Stimulated activated CD8-positive, alpha-beta memory T cell treated with anti-CD3 and anti-CD28 coated beads, Interleukin-7, amount 100 ng/mL, for 1 hour (primary cell): ENCODE measurements at regions not wholly inside any gene's neighbourhood (a gene's known extent, or its start where the extent isn't known, plus 50 kb on each side); places are given as distances from the start of the nearest gene placed in this dataset.
"Not testable (repeated sequence)": the region's sequence is repeated elsewhere in the genome, so short reads cannot be mapped to it uniquely, and the experiment has no call there.

Experiments
- DNase-seq, 2 donors: peaks; one replicate each; pipeline ENCODE4 v3.0.0-alpha.2; 2020; ENCODE audit warnings: low read depth in 2 of 2

DNA sequence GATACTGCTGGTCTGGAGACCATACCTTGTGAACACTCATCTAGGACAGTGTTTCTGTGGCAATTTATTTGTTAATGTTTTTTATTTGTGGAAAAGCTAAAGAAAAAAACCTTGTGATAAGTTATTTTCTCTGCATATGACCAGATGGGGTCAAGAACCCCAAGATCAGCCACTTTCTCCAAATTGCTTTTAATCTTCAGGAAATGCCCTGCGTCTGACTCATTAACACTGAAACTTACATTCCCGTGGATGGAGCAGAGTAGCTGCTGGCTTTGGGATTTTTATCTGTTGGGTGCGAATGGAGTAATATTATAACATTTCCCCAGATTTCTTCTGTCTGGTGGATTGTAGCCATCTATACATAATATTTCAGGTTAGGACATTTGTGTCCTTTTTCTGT, 444.5 kb downstream of the SH3GL2 start:
- DNase-seq: no peak

DNA sequence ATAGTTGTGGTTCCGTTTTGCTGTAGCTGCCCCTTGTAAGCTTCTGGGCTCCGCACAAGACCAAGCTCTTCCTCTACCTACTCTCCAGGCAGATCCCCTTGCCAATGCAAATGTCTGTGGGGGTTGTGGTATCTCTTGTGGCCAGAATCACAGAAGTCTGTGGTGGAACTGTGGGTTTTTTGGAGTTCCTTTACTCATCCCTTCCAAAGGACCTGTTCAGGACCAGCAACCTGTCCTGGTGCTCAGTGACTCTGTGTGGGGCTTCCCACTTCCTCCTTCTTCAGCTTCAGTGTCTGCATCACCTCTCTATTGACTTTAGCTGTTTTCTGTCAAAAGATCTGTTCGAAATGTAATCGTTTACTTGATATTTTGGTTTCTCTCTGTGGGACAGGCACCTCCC, 441.3 kb upstream of the ADAMTSL1 start:
- DNase-seq: no peak

GRCh38 chr9:18036422-18037187, 437.3 kb upstream of the ADAMTSL1 start:
- DNase-seq: no peak

GRCh38 chr9:18037981-18038380, 436.0 kb upstream of the ADAMTSL1 start:
- no peak for DNase-seq

DNA sequence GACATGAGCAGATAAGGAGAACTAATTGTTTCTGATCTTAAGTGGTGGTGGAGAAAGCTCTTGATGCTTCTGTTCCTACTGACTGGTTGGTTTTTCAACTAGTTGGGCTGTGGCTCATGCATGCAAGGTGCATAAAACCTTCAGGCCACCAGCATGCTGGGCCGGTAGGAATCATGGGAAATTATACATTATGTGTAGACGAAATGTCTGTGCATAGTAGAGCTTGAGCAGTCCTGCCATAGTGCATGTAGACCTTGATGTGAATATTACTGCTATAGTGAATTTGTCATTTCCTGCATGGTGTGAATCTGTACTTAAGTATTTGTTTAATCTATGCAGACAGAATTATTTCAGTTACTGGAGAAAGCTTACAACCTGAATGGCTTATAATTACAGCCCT, 433.6 kb upstream of the ADAMTSL1 start:
- DNase-seq: no peak

- DNase-seq: no peak
Observed at GRCh38 chr9:18043978-18044377, 430.0 kb upstream of the ADAMTSL1 start.

DNA sequence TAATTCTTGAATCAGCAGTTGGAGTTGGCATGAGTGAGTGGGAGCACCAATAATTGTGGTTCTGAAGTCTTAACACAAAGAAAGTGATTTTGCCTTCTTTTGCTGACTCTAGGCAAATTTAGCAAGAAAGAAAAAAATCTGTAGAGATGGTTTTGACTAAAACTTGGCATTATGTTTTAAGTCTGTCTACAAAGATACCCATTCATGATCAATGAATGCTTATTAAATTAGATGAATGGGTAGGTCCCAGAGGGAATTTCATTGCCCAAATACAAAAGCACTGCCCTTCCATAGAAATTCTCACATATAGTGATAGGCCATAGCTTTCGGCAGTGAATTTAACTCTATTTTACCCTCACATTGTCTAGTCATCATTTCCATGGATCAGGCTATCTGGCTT, 428.6 kb upstream of the ADAMTSL1 start:
- DNase-seq: no peak

- no peak for DNase-seq
Observed at GRCh38 chr9:18046068-18046467, 427.9 kb upstream of the ADAMTSL1 start.

DNA sequence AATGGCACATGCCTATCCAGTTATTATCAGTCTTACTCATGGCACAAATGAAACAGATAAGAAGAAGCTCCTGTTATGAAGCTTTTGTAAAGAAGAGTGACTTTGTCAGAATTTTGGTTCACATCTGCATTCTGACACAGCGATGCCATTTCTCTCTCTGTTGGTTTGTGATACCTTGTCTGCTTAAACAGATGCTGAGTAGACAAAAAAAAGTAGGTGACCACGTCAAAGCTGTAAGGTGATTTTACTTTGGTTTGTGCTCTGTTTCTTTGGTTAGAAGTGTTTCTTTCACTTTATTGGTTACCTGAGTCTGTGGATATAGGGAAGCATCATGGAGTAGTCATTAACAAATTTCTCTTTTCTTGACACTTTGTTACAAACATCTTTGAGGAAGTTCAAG, 422.3 kb upstream of the ADAMTSL1 start:
- DNase-seq: no peak

GRCh38 chr9:18052060-18052459, 421.9 kb upstream of the ADAMTSL1 start:
- no peak for DNase-seq

GRCh38 chr9:18056269-18056992, 417.5 kb upstream of the ADAMTSL1 start:
- no peak for DNase-seq

- no peak for DNase-seq
Observed at GRCh38 chr9:18056993-18057369, 417.0 kb upstream of the ADAMTSL1 start.

- DNase-seq: no peak
Observed at GRCh38 chr9:18058564-18059442, 415.1 kb upstream of the ADAMTSL1 start.

DNA sequence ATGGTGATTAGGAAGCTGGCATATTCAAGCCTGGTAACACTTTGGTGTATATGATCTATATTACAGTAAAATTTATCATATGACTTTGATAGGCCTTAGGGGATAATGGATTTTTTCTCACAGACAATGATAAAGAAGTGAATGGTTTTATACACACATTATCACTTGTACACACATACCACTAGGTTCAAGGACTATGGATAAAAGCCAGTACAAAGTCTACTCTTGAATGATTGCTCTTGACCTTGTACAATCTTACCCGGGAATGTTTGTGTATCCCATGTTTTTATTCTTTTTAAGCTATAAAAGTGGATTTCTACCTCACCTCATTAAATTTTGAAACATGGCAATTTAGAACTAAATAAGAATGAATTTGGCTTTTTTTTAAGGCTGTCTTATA, 414.5 kb upstream of the ADAMTSL1 start:
- DNase-seq: no peak

GRCh38 chr9:18060269-18060934, 413.6 kb upstream of the ADAMTSL1 start:
- no peak for DNase-seq

- DNase-seq: no peak
Observed at GRCh38 chr9:18061332-18061731, 412.6 kb upstream of the ADAMTSL1 start.

DNA sequence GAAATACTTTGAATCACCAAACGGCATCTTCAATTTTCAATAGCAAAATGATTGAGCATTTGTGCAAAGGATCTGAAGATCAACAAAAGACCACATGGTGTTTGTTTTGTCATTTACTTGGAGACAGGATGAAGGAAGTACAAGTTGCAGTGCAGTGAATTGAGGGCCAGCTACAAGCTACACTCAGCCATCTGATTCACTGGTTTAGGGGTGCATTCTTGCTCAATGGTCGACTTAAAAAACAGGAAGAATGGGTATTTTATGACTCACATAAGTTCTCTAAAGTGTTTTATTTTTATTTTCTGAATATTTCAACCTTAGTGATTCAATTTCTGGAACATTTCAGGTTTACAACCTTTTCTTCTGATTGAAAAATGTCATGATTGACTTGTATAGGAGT, 412.1 kb upstream of the ADAMTSL1 start:
- DNase-seq: no peak

DNA sequence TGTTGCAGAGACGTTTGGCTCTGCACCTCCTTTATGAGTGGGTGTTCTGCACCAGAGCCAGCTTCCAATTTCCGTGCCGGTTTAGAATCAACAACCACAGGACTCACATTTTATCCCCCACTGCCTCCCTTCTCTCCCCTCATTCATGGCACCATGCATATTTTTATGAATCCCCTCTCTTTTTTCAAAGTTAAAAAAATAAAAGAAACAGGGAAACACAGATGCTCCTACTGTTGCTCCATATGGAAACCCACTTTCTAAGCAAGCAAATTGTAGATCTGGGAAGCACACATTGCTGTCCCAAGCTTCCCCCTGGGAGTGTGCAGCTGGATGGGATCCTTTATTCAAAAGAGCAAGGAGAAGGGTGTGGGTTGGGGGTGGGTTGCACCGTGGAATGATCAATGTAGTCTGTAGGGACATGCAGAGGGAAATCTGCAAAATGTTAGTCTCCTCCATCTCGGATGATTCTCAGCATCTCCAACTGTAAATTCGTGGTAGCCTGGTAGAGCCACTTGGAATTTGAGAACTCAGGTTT, 410.0 kb upstream of the ADAMTSL1 start:
- DNase-seq: no peak

GRCh38 chr9:18066608-18067007, 407.3 kb upstream of the ADAMTSL1 start:
- DNase-seq: not testable (repeated sequence)

GRCh38 chr9:18067548-18068120, 406.3 kb upstream of the ADAMTSL1 start:
- DNase-seq: no peak

DNA sequence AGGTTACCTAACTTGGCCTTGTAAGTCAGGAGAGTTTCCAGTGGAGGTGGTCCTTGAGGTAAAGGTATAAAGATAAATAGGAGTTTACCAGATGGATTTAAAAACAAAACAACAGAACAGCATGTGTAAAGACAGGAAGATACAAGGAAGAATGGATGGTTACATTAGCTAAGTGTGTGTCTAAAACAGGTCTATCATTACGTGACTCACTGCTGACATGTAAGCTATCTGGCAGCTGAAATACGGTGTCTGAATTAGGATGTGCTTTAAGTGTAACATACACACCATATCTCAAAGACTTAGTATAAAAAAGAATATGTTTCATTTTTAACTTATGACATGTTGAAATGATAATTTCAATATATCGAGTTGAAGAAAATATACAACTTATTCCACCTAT, 405.1 kb upstream of the ADAMTSL1 start:
- DNase-seq: no peak
